ENCODE measurements at regions not wholly inside any gene's neighbourhood (a gene's known extent, or its start where the extent isn't known, plus 50 kb on each side); places are given as distances from the start of the nearest gene placed in this dataset.

GRCh38 chr3:88930611-88931010 is 176.8 kb upstream of the EPHA3 start:
- no peak for DNase-seq
- no peaks in the 10 kb centered on the region for H3K4me1 ChIP-seq
- no peak overlapping the region for H3K27ac ChIP-seq
- no peak for TF ChIP-seq CTCF (IDR thresholded peaks at IDR 0.05)
- H3K4me3 ChIP-seq: no peak overlapping the region
- intact Hi-C loops (cut with DNase I): no loop called here
- H3K9me3 ChIP-seq: no peaks in the 10 kb centered on the region
- no peaks in the 10 kb centered on the region for H3K36me3 ChIP-seq
- no peak overlapping the region for H3K9ac ChIP-seq (ENCODE audit: low read depth in 2 of 2, low read length in 2 of 2)
- H3K27me3 ChIP-seq: no peaks in the 10 kb centered on the region

- intact Hi-C loops (cut with DNase I): no loop called here
- Histone ChIP-seq H3K9me3 (no peaks in the 10 kb centered on the region), H3K9ac (ENCODE audit: low read depth in 2 of 2, low read length in 2 of 2) (no peak overlapping the region), H3K4me1 (no peaks in the 10 kb centered on the region), H3K27ac (no peak overlapping the region), H3K36me3 (no peaks in the 10 kb centered on the region), H3K27me3 (no peaks in the 10 kb centered on the region), H3K4me3 (no peak overlapping the region)
- no peak for TF ChIP-seq CTCF (IDR thresholded peaks at IDR 0.05)
- DNase-seq: no peak
Observed at GRCh38 chr3:88936831-88937230, 170.6 kb upstream of the EPHA3 start.

- Histone ChIP-seq H3K27me3 (no peaks in the 10 kb centered on the region), H3K27ac (no peak overlapping the region), H3K36me3 (no peaks in the 10 kb centered on the region), H3K4me3 (no peak overlapping the region), H3K9ac (ENCODE audit: low read depth in 2 of 2, low read length in 2 of 2) (no peak overlapping the region), H3K9me3 (no peaks in the 10 kb centered on the region), H3K4me1 (no peaks in the 10 kb centered on the region)
- TF ChIP-seq CTCF (IDR thresholded peaks at IDR 0.05): no peak
- no peak for DNase-seq
- intact Hi-C loops (cut with DNase I): no loop called here
Observed at GRCh38 chr3:88940296-88940695, 167.1 kb upstream of the EPHA3 start.

- TF ChIP-seq CTCF (IDR thresholded peaks at IDR 0.05): no peak
- H3K36me3 ChIP-seq: no peaks in the 10 kb centered on the region
- no peak overlapping the region for H3K27ac ChIP-seq
- DNase-seq: no peak
- intact Hi-C loops (cut with DNase I): no loop called here
- H3K4me3 ChIP-seq: no peak overlapping the region
- no peak overlapping the region for H3K9ac ChIP-seq (ENCODE audit: low read depth in 2 of 2, low read length in 2 of 2)
- no peaks in the 10 kb centered on the region for H3K27me3 ChIP-seq
- no peaks in the 10 kb centered on the region for H3K4me1 ChIP-seq
- no peaks in the 10 kb centered on the region for H3K9me3 ChIP-seq
Observed at GRCh38 chr3:88947013-88947412, 160.4 kb upstream of the EPHA3 start.

- intact Hi-C loops (cut with DNase I): no loop called here
Observed at GRCh38 chr3:88954853-88955252, 152.6 kb upstream of the EPHA3 start.

More at GRCh38 chr3:88954853-88955252, 152.6 kb upstream of the EPHA3 start:
- H3K4me1 ChIP-seq: no peaks in the 10 kb centered on the region
- no peaks in the 10 kb centered on the region for H3K9me3 ChIP-seq
- no peak for DNase-seq
- H3K4me3 ChIP-seq: no peak overlapping the region
- no peak overlapping the region for H3K27ac ChIP-seq
- H3K9ac ChIP-seq (ENCODE audit: low read depth in 2 of 2, low read length in 2 of 2): no peak overlapping the region
- no peaks in the 10 kb centered on the region for H3K36me3 ChIP-seq
- no peak for TF ChIP-seq CTCF (IDR thresholded peaks at IDR 0.05)
- no peaks in the 10 kb centered on the region for H3K27me3 ChIP-seq
